ENCODE measurements at regions not wholly inside any gene's neighbourhood (a gene's known extent, or its start where the extent isn't known, plus 50 kb on each side); places are given as distances from the start of the nearest gene placed in this dataset.
"Not testable (repeated sequence)": the region's sequence is repeated elsewhere in the genome, so short reads cannot be mapped to it uniquely, and the experiment has no call there.

- DNase-seq (ENCODE audit: low read depth in 2 of 2), result no peak
- no peak for TF ChIP-seq CTCF (IDR thresholded peaks at IDR 0.05; ENCODE audit: low read depth, low read length)
- no peak overlapping the region for H3K4me3 ChIP-seq (replicated peaks in 1 of 2; ENCODE audit: low read depth in 2 of 2, low read length in 2 of 2)
These were observed 141.2 kb upstream of the LRIG1 start for GRCh38 chr3:66642019-66642418.

DNA sequence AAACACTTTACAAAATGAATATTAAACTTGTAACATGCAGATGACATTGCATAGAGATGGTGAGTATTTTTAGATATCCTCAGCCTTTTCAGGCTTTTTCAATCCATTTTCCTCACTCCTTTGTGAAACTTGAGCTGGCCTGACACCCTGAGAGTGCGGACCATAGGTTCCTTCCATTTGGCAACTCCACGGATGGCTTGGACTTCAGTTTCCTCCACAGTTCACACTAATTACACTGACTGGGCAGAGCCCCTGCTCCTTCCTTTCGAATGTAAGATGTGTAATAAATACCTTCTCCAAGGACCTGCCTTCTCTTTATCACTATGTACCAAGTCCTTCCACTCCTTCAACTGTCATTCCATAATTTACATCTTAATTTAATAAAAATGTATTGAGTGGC, 141.7 kb upstream of the LRIG1 start:
- H3K4me3 ChIP-seq (replicated peaks in 1 of 2; ENCODE audit: low read depth in 2 of 2, low read length in 2 of 2), result no peak overlapping the region
- TF ChIP-seq CTCF (IDR thresholded peaks at IDR 0.05; ENCODE audit: low read depth, low read length), result no peak
- DNase-seq (ENCODE audit: low read depth in 2 of 2), result no peak

DNA sequence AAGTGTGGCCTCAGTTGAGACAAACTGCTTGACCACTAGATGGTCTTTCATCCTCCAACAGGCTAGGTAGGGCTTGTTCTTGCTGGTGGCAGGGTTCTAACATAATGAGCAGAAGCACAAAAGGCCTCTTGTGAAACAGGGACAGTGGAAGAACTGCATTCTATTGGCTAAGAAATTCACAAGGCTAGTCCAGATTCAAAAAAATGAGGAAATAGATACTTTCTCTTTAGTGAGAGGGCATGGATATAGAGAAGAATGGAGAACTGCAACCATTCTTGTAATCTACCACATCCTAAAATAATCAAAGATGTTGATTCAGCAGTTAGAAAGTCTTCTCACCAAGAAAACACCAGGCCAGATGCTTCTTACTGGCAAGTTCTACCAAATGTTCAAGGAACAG, 143.7 kb upstream of the LRIG1 start:
- no peak for DNase-seq (ENCODE audit: low read depth in 2 of 2)
- no peak for TF ChIP-seq CTCF (IDR thresholded peaks at IDR 0.05; ENCODE audit: low read depth, low read length)
- H3K4me3 ChIP-seq (replicated peaks in 1 of 2; ENCODE audit: low read depth in 2 of 2, low read length in 2 of 2), result no peak overlapping the region

DNA sequence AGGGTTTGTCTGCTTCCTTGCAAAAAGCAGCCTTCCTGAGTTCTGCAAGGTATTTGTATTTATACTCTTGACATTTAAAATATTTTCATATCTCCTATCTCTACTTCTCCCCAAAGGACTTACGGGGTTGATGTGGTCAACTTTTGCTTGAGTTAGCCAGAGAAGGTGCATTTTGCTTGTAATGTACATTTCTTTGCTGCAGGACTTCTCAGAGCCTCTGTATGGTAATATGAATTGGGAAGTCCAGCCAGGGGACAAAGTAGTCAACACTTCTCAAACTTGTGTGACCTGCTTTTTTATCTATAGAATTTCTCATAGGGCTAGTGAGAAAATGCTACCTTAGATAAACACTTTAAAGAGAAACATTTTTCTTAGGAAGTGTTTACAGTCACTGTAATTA, 148.2 kb upstream of the LRIG1 start:
- TF ChIP-seq CTCF (IDR thresholded peaks at IDR 0.05; ENCODE audit: low read depth, low read length), result no peak
- no peak for DNase-seq (ENCODE audit: low read depth in 2 of 2)
- H3K4me3 ChIP-seq (replicated peaks in 1 of 2; ENCODE audit: low read depth in 2 of 2, low read length in 2 of 2), result no peak overlapping the region

- not testable (repeated sequence) for DNase-seq (ENCODE audit: low read depth in 2 of 2); H3K4me3 ChIP-seq (replicated peaks in 1 of 2; ENCODE audit: low read depth in 2 of 2, low read length in 2 of 2)
These were observed 150.7 kb upstream of the LRIG1 start for GRCh38 chr3:66651520-66651919.

GRCh38 chr3:66652100-66652499, 151.3 kb upstream of the LRIG1 start:
- not testable (repeated sequence) for H3K4me3 ChIP-seq (replicated peaks in 1 of 2; ENCODE audit: low read depth in 2 of 2, low read length in 2 of 2)

DNA sequence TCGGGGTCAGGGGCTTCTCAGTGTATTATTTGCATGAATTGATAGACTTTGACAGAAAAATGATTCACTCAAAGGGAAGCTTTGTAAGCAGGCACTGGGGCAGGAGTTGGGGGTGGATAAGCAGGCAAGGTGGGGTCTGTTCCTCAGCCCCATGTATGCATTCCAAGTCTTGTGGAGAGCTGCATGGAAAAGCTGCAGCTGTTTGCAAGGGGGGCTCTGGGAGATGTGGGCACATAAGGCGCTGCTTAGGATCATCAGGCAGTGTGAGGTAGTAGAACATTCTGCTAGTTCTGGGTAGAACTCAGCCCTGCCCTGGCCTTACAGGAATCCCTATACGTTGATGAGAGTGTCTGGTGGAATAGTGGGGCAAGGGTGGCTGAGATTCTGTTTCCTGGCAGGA, 154.2 kb upstream of the LRIG1 start:
- DNase-seq (ENCODE audit: low read depth in 2 of 2), result no peak
- no peak overlapping the region for H3K4me3 ChIP-seq (replicated peaks in 1 of 2; ENCODE audit: low read depth in 2 of 2, low read length in 2 of 2)
- TF ChIP-seq CTCF (IDR thresholded peaks at IDR 0.05; ENCODE audit: low read depth, low read length), result no peak

More at GRCh38 chr3:66652100-66652499, 151.3 kb upstream of the LRIG1 start:
- DNase-seq (ENCODE audit: low read depth in 2 of 2), result not testable (repeated sequence)

- no peak for DNase-seq (ENCODE audit: low read depth in 2 of 2)
- no peak overlapping the region for H3K4me3 ChIP-seq (replicated peaks in 1 of 2; ENCODE audit: low read depth in 2 of 2, low read length in 2 of 2)
- TF ChIP-seq CTCF (IDR thresholded peaks at IDR 0.05; ENCODE audit: low read depth, low read length), result no peak
These were observed 154.8 kb upstream of the LRIG1 start for GRCh38 chr3:66655671-66656070.

Data from cardiac fibroblast (primary cell).